HG02642 (cell line): ENCODE measurements at regions not wholly inside any gene's neighbourhood (a gene's known extent, or its start where the extent isn't known, plus 50 kb on each side); places are given as distances from the start of the nearest gene placed in this dataset.
"Not testable (repeated sequence)": the region's sequence is repeated elsewhere in the genome, so short reads cannot be mapped to it uniquely, and the experiment has no call there.

ENCODE experiments used
- ATAC-seq: cut with Tn5 transposase; IDR thresholded peaks from one replicate; pipeline ENCODE4 v1.9.1; 2021; ENCODE audit warnings: mild to moderate bottlenecking; ENCODE audit not compliant: unreplicated experiment, poor library complexity

- ATAC-seq, result no peak
These were observed 195.0 kb downstream of the GIPC2 start for GRCh38 chr1:78240755-78241154.

- ATAC-seq, result no peak
These were observed 201.3 kb downstream of the GIPC2 start for GRCh38 chr1:78247079-78247478.

- ATAC-seq, result no peak
These were observed 204.4 kb downstream of the GIPC2 start for GRCh38 chr1:78250201-78250600.

- ATAC-seq, result no peak
These were observed 208.8 kb downstream of the GIPC2 start for GRCh38 chr1:78254517-78254916.

- ATAC-seq, result no peak
These were observed 209.6 kb downstream of the GIPC2 start for GRCh38 chr1:78255383-78255782.

GRCh38 chr1:78255846-78256245 lies 210.1 kb downstream of the GIPC2 start:
- no peak for ATAC-seq

- no peak for ATAC-seq
These were observed 217.7 kb downstream of the GIPC2 start for GRCh38 chr1:78263459-78263858.

- no peak for ATAC-seq
These were observed 218.2 kb downstream of the GIPC2 start for GRCh38 chr1:78263946-78264345.

GRCh38 chr1:78267513-78268218 lies 221.9 kb downstream of the GIPC2 start:
- ATAC-seq, result no peak

GRCh38 chr1:78269591-78269990 lies 221.2 kb upstream of the PTGFR start:
- no peak for ATAC-seq

GRCh38 chr1:78271423-78271822 lies 219.4 kb upstream of the PTGFR start:
- not testable (repeated sequence) for ATAC-seq

- ATAC-seq, result no peak
These were observed 216.0 kb upstream of the PTGFR start for GRCh38 chr1:78274814-78275213.

GRCh38 chr1:78275456-78275855 lies 215.3 kb upstream of the PTGFR start:
- no peak for ATAC-seq

GRCh38 chr1:78275906-78276685 lies 214.7 kb upstream of the PTGFR start:
- no peak for ATAC-seq

- ATAC-seq, result no peak
These were observed 213.5 kb upstream of the PTGFR start for GRCh38 chr1:78277253-78277652.

- ATAC-seq, result no peak
These were observed 211.7 kb upstream of the PTGFR start for GRCh38 chr1:78279051-78279450.

- no peak for ATAC-seq
These were observed 210.1 kb upstream of the PTGFR start for GRCh38 chr1:78280626-78281025.

- ATAC-seq, result no peak
These were observed 209.2 kb upstream of the PTGFR start for GRCh38 chr1:78281580-78281979.

- ATAC-seq, result no peak
These were observed 207.1 kb upstream of the PTGFR start for GRCh38 chr1:78283691-78284090.

GRCh38 chr1:78284354-78284753 lies 206.4 kb upstream of the PTGFR start:
- no peak for ATAC-seq

- ATAC-seq, result no peak
These were observed 204.1 kb upstream of the PTGFR start for GRCh38 chr1:78286686-78287085.

- ATAC-seq, result no peak
These were observed 201.2 kb upstream of the PTGFR start for GRCh38 chr1:78289603-78290002.
